PC-3 (cell line): ENCODE measurements at regions not wholly inside any gene's neighbourhood (a gene's known extent, or its start where the extent isn't known, plus 50 kb on each side); places are given as distances from the start of the nearest gene placed in this dataset.

Experiments
- ATAC-seq: fragments of 200-7000 bp; cut with Tn5 transposase; 2 replicates; pipeline ENCODE4 v1.9.1; 2020; ENCODE audit warnings: mild to moderate bottlenecking, moderate library complexity
- BruUV-seq: library from RNA; stranded (reverse); fragments of 400-500 nt; replicated peaks from 2 replicates; lab custom pipeline; 2021; lab: Mats Ljungman, UMichigan
- CTCF ChIA-PET: fragments of 300-600 bp; sonication (Branson Sonifier 250); formaldehyde crosslinking; loops from one replicate; lab custom pipeline; 2022; ENCODE audit warnings: antibody characterized with exemption; lab: Charles Lee
- POLR2A ChIA-PET: fragments of 300-600 bp; sonication (Branson Sonifier 250); formaldehyde crosslinking; loops from one replicate; lab custom pipeline; 2022; ENCODE audit warnings: antibody characterized with exemption; ENCODE audit not compliant: unreplicated experiment; lab: Charles Lee
- DNase-seq: peaks from one replicate; pipeline ENCODE4 v3.0.0-alpha.2; 2015
- H2AFZ ChIP-seq: fragments of 300-600 bp; sonication (generic); 2 replicates; pipeline ENCODE4 v1.6.0; 2016; ENCODE audit warnings: antibody characterized with exemption, low read length
- H3F3A ChIP-seq: fragments of 300-600 bp; sonication (generic); one replicate; pipeline ENCODE4 v1.6.0; 2017; ENCODE audit warnings: antibody characterized with exemption, low read length, control low read depth, mild to moderate bottlenecking; ENCODE audit not compliant: unreplicated experiment
- H3K27ac ChIP-seq: fragments of 300-600 bp; sonication (generic); 2 replicates; pipeline ENCODE4 v1.5.1; 2016; ENCODE audit warnings: mild to moderate bottlenecking, low read length
- H3K27me3 ChIP-seq: fragments of 300-600 bp; sonication (generic); 2 replicates; pipeline ENCODE4 v1.6.1; 2016; ENCODE audit warnings: low read length, mixed read lengths
- H3K36me3 ChIP-seq: fragments of 300-600 bp; sonication (generic); 2 replicates; pipeline ENCODE4 v1.6.1; 2016; ENCODE audit warnings: low read depth, mixed run types, low read length, mixed read lengths
- H3K4me1 ChIP-seq: fragments of 300-600 bp; sonication (generic); 2 replicates; pipeline ENCODE4 v1.5.1; 2016; ENCODE audit warnings: low read length; ENCODE audit not compliant: insufficient read depth
- H3K4me2 ChIP-seq: fragments of 300-600 bp; sonication (generic); 2 replicates; pipeline ENCODE4 v1.6.0; 2016; ENCODE audit warnings: low read length
- H3K4me3 ChIP-seq: fragments of 300-600 bp; sonication (generic); 2 replicates; pipeline ENCODE4 v1.5.1; 2016; ENCODE audit warnings: mild to moderate bottlenecking, low read length, mixed read lengths
- H3K79me2 ChIP-seq: fragments of 300-600 bp; sonication (generic); 2 replicates; pipeline ENCODE4 v1.6.1; 2017; ENCODE audit warnings: low read length, mixed read lengths
- H3K9ac ChIP-seq: fragments of 300-600 bp; sonication (generic); 2 replicates; pipeline ENCODE4 v1.6.0; 2016; ENCODE audit warnings: mild to moderate bottlenecking, low read length
- H3K9me2 ChIP-seq: fragments of 300-600 bp; sonication (generic); replicated peaks from 2 replicates; pipeline ENCODE4 v1.6.1; 2016; ENCODE audit warnings: mixed run types, low read length, mixed read lengths
- H3K9me3 ChIP-seq: fragments of 300-600 bp; sonication (generic); 2 replicates; pipeline ENCODE4 v1.6.1; 2016; ENCODE audit warnings: low read length, mixed read lengths
- H4K20me1 ChIP-seq: fragments of 300-600 bp; sonication (generic); 2 replicates; pipeline ENCODE4 v1.6.1; 2016; ENCODE audit warnings: low read length, mixed read lengths
- EZH2 ChIP-seq: fragments of 300-600 bp; sonication (generic); IDR thresholded peaks from one replicate; pipeline ENCODE4 v1.6.1; 2017; ENCODE audit warnings: antibody characterized with exemption, mild to moderate bottlenecking, low read length; ENCODE audit not compliant: unreplicated experiment
- EZH2phosphoT487 ChIP-seq: fragments of 300-600 bp; sonication (generic); IDR thresholded peaks from 2 replicates; pipeline ENCODE4 v1.6.1; 2018; ENCODE audit warnings: mild to moderate bottlenecking, antibody characterized with exemption, low read length, borderline replicate concordance
- intact Hi-C: fragments of 100-400 bp; cut with micrococcal nuclease; formaldehyde crosslinking; loops from 2 replicates; pipeline ENCODE4 v1.9.0; 2023
- TF ChIP-seq, protein P1 (sequence below): fragments of 300-600 bp; sonication (generic); conservative IDR thresholded peaks from 2 replicates; pipeline ENCODE4 v1.5.1; 2017; ENCODE audit warnings: antibody characterized with exemption, low read depth, mild to moderate bottlenecking, low read length

GRCh38 chr6:141261016-141261671, 871.6 kb upstream of the GJE1 start:
- POLR2A ChIA-PET: interaction anchor here (0.6 kb wide), 1 partner anchor 11 kb away, joined by 8 read pairs; no protein-coding TSS in a partner anchor
- H4K20me1 ChIP-seq: no peaks in the 10 kb centered on the region
- no peaks in the 10 kb centered on the region for H3K79me2 ChIP-seq
- TF ChIP-seq, protein P1, sequence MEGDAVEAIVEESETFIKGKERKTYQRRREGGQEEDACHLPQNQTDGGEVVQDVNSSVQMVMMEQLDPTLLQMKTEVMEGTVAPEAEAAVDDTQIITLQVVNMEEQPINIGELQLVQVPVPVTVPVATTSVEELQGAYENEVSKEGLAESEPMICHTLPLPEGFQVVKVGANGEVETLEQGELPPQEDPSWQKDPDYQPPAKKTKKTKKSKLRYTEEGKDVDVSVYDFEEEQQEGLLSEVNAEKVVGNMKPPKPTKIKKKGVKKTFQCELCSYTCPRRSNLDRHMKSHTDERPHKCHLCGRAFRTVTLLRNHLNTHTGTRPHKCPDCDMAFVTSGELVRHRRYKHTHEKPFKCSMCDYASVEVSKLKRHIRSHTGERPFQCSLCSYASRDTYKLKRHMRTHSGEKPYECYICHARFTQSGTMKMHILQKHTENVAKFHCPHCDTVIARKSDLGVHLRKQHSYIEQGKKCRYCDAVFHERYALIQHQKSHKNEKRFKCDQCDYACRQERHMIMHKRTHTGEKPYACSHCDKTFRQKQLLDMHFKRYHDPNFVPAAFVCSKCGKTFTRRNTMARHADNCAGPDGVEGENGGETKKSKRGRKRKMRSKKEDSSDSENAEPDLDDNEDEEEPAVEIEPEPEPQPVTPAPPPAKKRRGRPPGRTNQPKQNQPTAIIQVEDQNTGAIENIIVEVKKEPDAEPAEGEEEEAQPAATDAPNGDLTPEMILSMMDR: no peak
- TF ChIP-seq EZH2phosphoT487: no peak
- ATAC-seq: no peak
- no peaks in the 10 kb centered on the region for H3K36me3 ChIP-seq
- no peak overlapping the region for H3K9ac ChIP-seq
- no peaks in the 10 kb centered on the region for H3K9me3 ChIP-seq
- no peaks in the 10 kb centered on the region for H3K27me3 ChIP-seq
- no peaks in the 10 kb centered on the region for H3F3A ChIP-seq
- no peak overlapping the region for H2AFZ ChIP-seq
- no peak overlapping the region for H3K4me2 ChIP-seq
- BruUV-seq: no TSS peak
- H3K4me1 ChIP-seq: peaks cover 20% of the 10 kb centered on the region
- DNase-seq: no peak
- no peaks in the 10 kb centered on the region for H3K9me2 ChIP-seq
- no peak overlapping the region for H3K4me3 ChIP-seq
- intact Hi-C loops: no loop called here
- CTCF ChIA-PET: no interaction called here
- no peak overlapping the region for H3K27ac ChIP-seq

DNA sequence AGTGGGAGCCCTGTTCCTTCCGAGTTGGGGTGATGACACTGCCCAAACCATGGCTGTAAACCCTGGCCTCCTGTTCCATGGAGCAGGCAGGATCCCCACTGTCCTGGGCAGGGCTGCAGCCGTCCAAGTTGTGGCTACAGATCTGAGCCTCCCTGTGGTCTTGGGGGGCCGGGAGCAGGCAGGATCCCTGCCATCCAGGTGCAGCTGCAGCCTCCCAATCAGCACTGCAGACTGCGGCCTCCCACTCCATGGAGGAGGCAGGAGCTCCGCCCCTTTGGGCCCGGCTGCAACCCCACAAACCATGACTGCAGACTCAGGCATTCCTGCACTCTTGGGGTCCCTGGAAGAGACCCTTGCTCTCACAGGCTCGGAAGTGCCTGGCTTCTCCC, 872.1 kb upstream of the GJE1 start:
- Histone ChIP-seq H3K9me2 (no peaks in the 10 kb centered on the region), H3K27ac (no peak overlapping the region), H4K20me1 (no peaks in the 10 kb centered on the region), H3K27me3 (no peaks in the 10 kb centered on the region), H3K36me3 (no peaks in the 10 kb centered on the region), H3K4me3 (no peak overlapping the region), H3K4me1 (peaks cover 18% of the 10 kb centered on the region), H3K4me2 (no peak overlapping the region), H3K9me3 (no peaks in the 10 kb centered on the region), H3K79me2 (no peaks in the 10 kb centered on the region), H2AFZ (no peak overlapping the region), H3K9ac (no peak overlapping the region), H3F3A (no peaks in the 10 kb centered on the region)
- ChIA-PET POLR2A (no interaction called here), CTCF (no interaction called here)
- DNase-seq (no peak), ATAC-seq (no peak)
- intact Hi-C loops: no loop called here
- TF ChIP-seq EZH2phosphoT487 (no peak), EZH2 (no peak)
- TF ChIP-seq, protein P1: no peak
- no TSS peak for BruUV-seq

GRCh38 chr6:141259807-141260206, 872.9 kb upstream of the GJE1 start:
- ChIA-PET POLR2A (no interaction called here), CTCF (no interaction called here)
- H3K27me3 ChIP-seq: no peaks in the 10 kb centered on the region
- TF ChIP-seq, protein P1: no peak
- TF ChIP-seq EZH2 (no peak), EZH2phosphoT487 (no peak)
- no peak overlapping the region for H2AFZ ChIP-seq
- no peaks in the 10 kb centered on the region for H3K9me2 ChIP-seq
- no TSS peak for BruUV-seq
- no peaks in the 10 kb centered on the region for H3K36me3 ChIP-seq
- no peak overlapping the region for H3K4me3 ChIP-seq
- no peaks in the 10 kb centered on the region for H3F3A ChIP-seq
- H4K20me1 ChIP-seq: no peaks in the 10 kb centered on the region
- no peak overlapping the region for H3K4me2 ChIP-seq
- intact Hi-C loops: no loop called here
- H3K9ac ChIP-seq: no peak overlapping the region
- DNase-seq (no peak), ATAC-seq (no peak)
- no peaks in the 10 kb centered on the region for H3K9me3 ChIP-seq
- peaks cover 10% of the 10 kb centered on the region for H3K4me1 ChIP-seq
- H3K27ac ChIP-seq: no peak overlapping the region
- no peaks in the 10 kb centered on the region for H3K79me2 ChIP-seq
